Urothelium cell line (cell line): ENCODE measurements at regions not wholly inside any gene's neighbourhood (a gene's known extent, or its start where the extent isn't known, plus 50 kb on each side); places are given as distances from the start of the nearest gene placed in this dataset.

Experiments used
- DNase-seq: peaks from one replicate; pipeline ENCODE4 v3.0.0; 2011; ENCODE audit warnings: low spot score, mixed read lengths
- FAIRE-seq: peaks from 2 replicates; lab custom pipeline; 2011; peaks lifted over from hg19 to GRCh38; lab: Jason Lieb, UNC

GRCh38 chr10:78928330-78928729, 140.4 kb upstream of the ZMIZ1 start:
- no peak for FAIRE-seq
- no peak for DNase-seq

- DNase-seq (no peak), FAIRE-seq (no peak)
These were observed 139.2 kb upstream of the ZMIZ1 start for GRCh38 chr10:78929541-78929940.

GRCh38 chr10:78931321-78932053, 137.3 kb upstream of the ZMIZ1 start:
- DNase-seq, result no peak
- no peak for FAIRE-seq

GRCh38 chr10:78932054-78932386, 136.7 kb upstream of the ZMIZ1 start:
- FAIRE-seq (no peak), DNase-seq (peak; percentile 44)

GRCh38 chr10:78932861-78933260, 135.9 kb upstream of the ZMIZ1 start:
- FAIRE-seq, result no peak
- no peak for DNase-seq

- no peak for FAIRE-seq
- no peak for DNase-seq
These were observed 134.8 kb upstream of the ZMIZ1 start for GRCh38 chr10:78933828-78934531.

DNA sequence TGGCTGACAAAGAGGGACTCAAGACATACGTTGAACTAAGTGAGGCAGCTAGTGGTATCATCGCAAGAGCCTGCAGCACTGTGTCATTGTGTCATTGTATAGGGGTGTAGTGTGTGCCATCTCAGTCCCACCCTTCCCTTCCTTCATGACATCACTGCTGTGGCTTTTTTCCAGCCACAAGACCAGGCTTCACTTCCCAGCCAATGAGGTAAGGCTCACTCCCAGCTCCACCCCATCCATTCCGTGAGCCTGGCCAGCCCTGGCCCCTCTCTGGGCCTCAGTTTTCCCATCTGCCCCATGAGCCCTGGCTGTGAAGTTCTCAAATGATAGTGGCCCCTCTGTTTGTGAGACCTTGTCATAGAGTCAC, 134.3 kb upstream of the ZMIZ1 start:
- DNase-seq (no peak), FAIRE-seq (no peak)

DNA sequence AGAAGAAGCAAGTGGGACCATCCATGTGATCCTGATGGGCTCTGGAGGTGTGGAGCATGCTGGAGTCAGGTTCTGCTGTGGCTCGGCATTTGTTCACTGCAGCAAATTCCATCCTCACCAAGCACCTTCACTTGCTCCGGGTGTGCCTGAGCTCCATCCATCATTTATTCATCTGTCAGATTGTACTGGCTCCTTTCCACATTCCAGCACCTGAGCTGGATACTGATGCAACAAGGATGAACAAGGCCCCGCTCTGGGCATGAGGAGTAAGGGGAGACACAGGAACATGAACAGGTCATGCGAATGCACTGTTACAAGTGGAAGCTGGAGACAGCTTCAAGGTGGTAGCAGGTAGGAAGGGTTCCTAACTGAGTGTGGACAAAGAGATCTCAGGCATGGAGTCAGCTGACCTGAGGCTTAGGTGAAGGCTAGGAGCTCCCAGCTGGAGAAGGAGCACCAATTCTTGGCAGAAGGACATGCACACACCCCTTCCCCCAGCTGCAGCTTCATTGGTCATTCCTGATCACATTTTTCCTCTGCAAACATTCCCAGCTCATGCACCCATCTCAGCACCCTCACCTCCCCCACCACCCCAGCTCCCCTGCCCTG, 133.7 kb upstream of the ZMIZ1 start:
- DNase-seq (no peak), FAIRE-seq (no peak)

GRCh38 chr10:78935697-78936407, 132.9 kb upstream of the ZMIZ1 start:
- FAIRE-seq (peak; percentile 70), DNase-seq (no peak)

DNA sequence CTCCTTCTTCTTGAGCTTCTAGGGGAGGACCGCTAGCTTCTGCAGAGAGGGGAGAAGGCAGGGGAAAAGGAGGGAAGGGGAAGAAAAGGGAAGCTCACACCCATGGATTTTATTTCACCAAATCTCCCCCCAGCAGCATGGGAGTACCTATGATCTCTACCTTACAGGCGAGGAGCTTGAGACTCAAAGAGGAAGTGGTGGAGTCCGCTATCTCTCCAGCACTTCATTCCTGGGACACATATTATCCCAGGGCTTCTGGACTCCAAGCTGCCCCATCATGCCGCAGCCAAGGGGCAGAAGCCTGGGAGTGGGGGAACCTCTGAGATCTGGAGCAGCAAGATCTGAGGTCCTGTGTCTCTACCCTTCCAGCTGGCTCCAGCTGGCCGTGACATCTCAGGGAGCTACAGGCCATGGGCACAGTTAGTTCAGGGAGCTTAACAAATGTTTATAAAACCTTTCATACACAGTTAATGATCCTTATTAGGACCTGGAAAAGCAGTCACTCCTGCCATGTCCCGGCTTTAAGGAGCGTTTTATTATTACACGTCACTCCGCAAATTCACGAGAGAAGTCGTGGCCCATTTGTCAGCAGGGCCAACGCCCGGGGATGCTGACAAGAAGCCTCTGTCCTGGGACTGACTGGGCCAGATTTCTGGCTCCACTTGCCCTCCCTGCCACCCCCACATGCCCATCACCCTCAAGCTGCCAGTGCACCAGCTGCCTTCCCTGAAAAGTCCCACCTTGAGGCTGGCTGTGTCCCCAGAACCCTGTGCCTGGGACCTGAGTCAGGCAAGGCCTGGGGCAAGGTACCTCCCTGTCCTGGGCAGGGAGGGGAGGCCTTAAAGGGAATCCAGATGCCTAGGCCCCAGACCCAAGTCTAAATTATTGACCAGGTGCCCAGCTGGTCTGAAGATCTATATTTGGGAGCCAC, 132.1 kb upstream of the ZMIZ1 start:
- FAIRE-seq (no peak), DNase-seq (no peak)

- no peak for FAIRE-seq
- DNase-seq, result no peak
These were observed 131.4 kb upstream of the ZMIZ1 start for GRCh38 chr10:78937393-78937792.

GRCh38 chr10:78937800-78938694, 130.7 kb upstream of the ZMIZ1 start:
- DNase-seq (no peak), FAIRE-seq (no peak)

- FAIRE-seq (no peak), DNase-seq (no peak)
These were observed 129.8 kb upstream of the ZMIZ1 start for GRCh38 chr10:78938695-78939672.

DNA sequence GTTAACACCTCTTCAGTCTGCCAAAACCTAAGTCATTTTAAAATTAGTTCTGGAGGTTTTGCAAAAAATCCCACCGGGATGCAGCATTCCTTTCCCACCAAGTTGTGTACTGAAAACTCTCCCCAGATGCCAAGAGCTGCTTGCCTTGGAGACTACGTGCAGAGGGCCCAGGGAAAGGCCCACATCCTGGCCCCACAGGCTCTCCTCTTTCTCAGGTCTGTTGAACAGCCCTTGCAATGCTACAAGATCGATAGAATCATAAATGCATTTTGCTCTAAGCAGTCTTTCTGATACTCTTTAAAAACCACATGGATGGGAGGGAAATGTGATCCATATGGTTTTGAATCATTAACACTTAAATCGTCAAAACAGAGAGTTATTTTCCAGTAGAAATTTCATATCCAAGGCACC, 126.7 kb upstream of the ZMIZ1 start:
- no peak for FAIRE-seq
- DNase-seq, result no peak

GRCh38 chr10:78944723-78945312, 123.9 kb upstream of the ZMIZ1 start:
- no peak for FAIRE-seq

DNA sequence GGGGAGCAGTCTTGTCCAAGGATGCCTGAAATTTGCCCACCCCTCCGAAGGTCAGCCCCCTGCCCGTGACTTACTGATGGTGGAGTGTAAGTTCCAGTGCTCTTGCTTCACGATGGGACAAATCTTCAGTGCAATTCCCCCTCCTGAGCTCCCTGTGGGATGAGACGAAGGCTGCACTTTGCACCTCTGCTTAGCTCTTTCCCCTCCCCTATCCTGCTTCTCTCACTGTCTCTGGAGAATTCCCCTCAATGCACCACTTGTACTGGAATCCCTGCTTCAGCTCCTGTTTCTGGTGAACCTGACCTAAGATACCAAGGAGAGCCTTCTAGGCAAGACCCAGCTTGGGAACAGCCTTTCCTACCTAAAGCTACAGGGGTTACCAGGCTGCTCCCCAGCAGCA, 122.9 kb upstream of the ZMIZ1 start:
- DNase-seq (no peak), FAIRE-seq (no peak)

More at GRCh38 chr10:78944723-78945312, 123.9 kb upstream of the ZMIZ1 start:
- DNase-seq, result peak; percentile 54

- FAIRE-seq (no peak), DNase-seq (no peak)
These were observed 121.5 kb upstream of the ZMIZ1 start for GRCh38 chr10:78947226-78947625.

- FAIRE-seq (no peak), DNase-seq (no peak)
These were observed 121.0 kb upstream of the ZMIZ1 start for GRCh38 chr10:78947733-78948132.
